NCI-H748 (cell line): ENCODE measurements at regions not wholly inside any gene's neighbourhood (a gene's known extent, or its start where the extent isn't known, plus 50 kb on each side); places are given as distances from the start of the nearest gene placed in this dataset.

Experiments used
- DNase-seq: peaks from one replicate; lab custom pipeline; 2025; ENCODE audit not compliant: unreplicated experiment; lab: John Stamatoyannopoulos, UW

- DNase-seq: no peak
These were observed 887.8 kb upstream of the SOX9 start for GRCh38 chr17:71232801-71233559.

GRCh38 chr17:71234349-71234748 is 886.5 kb upstream of the SOX9 start:
- no peak for DNase-seq

- peak; percentile 84 for DNase-seq
These were observed 882.8 kb upstream of the SOX9 start for GRCh38 chr17:71237903-71238538.

GRCh38 chr17:71247441-71248015 is 873.3 kb upstream of the SOX9 start:
- no peak for DNase-seq

- DNase-seq: no peak
These were observed 869.5 kb upstream of the SOX9 start for GRCh38 chr17:71251276-71251675.

- no peak for DNase-seq
These were observed 868.9 kb upstream of the SOX9 start for GRCh38 chr17:71251951-71252350.

DNA sequence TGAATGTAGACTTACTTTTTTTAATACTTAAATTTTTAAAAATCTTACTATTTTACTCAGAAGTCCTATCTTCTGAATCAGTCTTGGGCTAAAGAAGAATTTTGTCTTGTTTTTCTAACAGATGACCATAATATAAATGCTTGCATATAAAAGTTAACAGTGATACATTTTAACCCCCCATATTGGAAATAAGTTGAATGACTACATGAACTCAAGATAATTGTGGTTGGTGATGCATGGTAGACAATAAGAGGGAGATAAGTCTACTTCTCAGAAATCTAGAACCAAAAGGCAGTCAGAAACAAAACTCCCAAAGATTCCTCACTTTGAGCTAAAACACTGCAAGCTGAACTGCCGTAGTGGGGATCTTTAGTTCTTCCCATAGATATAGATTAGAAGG is 868.4 kb upstream of the SOX9 start:
- no peak for DNase-seq

DNA sequence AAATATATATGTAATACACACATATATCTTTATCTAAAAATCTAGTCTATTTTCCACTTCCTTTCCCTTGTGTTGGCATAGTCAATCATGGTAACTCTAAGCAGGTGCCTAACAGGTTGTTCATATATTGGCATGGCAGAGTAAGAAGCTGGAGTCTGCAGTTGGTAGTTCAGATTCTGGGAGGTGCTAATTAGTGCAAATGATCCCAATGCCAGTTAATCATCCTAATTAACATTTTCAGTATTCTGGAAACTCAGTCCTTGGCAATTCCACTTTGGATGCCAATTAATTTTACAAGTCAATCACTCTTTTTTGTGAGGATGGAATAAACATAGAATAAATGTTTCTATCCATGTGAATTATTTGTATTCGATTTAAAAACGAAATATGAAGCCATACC is 863.7 kb upstream of the SOX9 start:
- no peak for DNase-seq

GRCh38 chr17:71260366-71260940 is 860.4 kb upstream of the SOX9 start:
- peak; percentile 55 for DNase-seq

DNA sequence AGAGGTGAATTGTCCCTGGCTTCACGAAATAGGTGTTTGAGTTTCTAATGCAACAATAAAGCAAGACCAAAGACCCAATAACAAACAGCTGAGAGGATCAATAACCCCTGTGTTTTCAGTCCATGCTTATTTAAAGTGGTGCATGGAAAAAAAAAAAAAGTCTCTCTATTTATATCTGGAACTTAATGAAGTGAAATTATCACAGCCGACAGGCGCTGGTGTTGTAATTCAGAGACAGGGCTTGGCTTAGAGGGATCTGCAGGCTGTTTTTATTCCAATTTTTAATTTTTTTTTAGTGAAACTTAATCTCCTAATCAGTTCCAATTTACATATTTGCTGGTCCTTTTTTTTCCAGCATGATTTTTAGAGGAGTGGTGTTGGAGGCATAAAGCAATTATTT is 858.2 kb upstream of the SOX9 start:
- no peak for DNase-seq

- no peak for DNase-seq
These were observed 853.2 kb upstream of the SOX9 start for GRCh38 chr17:71267668-71268067.

DNA sequence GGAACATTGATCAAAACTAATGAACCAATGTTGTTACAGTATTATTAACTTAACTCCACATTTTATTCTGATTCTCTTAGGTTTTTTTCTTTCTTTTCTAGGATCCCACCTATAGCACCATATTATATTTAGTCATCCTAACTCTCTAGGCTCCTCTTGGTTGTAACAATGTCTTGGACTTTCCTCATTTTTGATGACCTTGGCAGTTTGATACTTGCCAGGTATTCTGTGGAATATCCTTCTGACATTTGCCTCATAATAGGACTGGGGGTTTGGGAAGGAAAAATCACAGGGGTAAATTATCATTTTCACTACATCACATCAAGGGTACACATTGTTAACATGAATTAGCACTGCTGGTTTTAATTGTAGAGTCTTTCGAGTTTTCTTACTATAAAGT is 851.6 kb upstream of the SOX9 start:
- no peak for DNase-seq

DNA sequence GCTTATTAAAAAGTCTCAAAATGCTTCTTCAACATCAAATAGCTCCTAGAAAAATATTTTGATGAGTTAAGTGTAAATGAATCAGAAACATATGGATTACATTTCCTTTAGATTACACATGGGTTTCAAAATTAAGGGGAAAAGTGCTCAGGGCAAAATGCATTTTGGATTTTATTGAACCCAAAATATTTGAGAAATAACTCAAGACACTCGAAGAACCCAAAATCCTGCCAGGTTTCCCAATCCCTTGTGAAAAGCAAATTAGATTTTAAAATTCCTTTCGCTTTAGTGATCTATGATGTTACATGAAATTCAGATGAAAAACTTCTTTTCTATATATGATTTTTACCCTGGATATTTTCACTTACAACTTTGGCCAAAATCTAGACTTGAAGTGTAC is 847.4 kb upstream of the SOX9 start:
- DNase-seq: no peak

- DNase-seq: no peak
These were observed 844.7 kb upstream of the SOX9 start for GRCh38 chr17:71276079-71276478.

DNA sequence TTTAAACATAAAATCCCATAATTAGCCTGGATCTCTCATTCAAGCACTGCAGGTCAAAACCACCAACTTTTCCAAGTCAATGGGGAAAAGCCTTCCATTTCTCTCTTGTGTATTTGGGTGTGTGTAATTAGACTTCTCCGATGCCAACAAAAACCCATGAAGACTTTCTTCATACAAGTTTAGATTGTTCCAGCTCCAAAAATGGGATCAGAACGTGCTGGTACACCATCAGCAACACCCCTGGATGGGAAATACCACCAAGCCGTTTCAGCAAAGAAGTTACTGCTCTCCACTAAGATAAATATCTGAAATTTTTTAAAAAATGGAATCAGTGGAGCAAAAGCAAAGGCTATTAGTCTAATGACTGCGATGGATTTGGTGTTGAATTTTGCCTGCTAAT is 837.3 kb upstream of the SOX9 start:
- DNase-seq: no peak

- no peak for DNase-seq
These were observed 836.6 kb upstream of the SOX9 start for GRCh38 chr17:71284032-71284755.

DNA sequence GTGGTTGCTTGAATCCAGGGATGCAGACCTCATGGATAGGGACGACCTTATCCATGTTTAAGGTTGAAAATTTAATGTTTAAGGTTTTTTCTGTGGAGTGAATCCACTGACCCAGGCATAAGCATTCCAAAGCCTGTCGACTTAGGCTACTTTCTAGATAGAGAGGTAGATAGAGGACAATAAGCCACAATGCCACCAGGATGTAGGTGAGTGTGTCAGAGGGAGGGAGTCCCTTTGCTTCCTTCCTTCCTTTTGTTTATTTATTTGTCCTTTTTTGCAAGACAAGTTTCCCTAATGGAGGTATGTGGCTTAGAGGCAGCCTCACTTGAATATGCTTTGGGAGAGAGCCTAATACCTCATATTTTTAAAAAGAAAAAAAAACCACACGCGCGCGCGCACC is 834.2 kb upstream of the SOX9 start:
- DNase-seq: no peak

- DNase-seq: no peak
These were observed 833.6 kb upstream of the SOX9 start for GRCh38 chr17:71287071-71287823.

DNA sequence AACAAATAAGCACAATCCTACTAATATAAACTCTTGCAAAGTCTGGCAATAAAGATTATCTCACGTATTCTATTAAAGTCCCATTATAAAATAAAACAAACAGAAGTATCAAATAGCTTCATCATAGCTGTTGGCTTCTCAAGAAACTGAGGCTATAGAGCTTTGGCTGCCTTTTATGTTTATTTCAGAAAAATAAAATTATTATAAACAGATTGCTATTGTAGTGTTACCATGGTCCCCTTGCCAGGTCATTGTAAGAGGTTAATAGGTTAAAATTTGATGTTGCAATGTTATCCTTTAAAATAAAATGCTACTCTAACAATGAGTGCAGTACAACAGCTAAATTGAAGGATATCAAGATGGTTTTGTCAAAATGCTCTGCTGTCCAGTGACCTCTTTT is 828.8 kb upstream of the SOX9 start:
- DNase-seq: no peak

GRCh38 chr17:71296005-71296404 is 824.8 kb upstream of the SOX9 start:
- no peak for DNase-seq

DNA sequence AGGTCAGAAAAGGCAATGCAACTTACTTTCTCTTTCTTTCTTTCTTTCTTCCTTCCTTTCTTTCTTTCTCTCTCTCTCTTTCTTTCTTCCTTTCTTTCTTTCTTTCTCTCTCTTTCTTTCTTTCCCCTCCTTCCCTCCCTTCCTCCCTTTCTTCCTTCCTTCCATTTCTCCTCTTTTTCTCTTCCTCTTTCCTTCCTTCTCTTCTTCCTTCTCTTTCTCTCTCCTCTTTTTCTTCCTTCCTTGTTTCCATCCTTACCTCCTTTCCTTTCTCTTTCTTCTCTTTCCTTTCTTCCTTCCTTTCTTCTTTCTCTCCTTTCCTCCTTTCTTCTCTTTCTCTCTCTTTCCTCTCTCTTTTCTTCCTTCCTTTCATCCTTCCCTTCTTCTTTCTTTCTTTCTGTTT is 819.8 kb upstream of the SOX9 start:
- no peak for DNase-seq
